ENCODE measurements at regions not wholly inside any gene's neighbourhood (a gene's known extent, or its start where the extent isn't known, plus 50 kb on each side); places are given as distances from the start of the nearest gene placed in this dataset.

DNA sequence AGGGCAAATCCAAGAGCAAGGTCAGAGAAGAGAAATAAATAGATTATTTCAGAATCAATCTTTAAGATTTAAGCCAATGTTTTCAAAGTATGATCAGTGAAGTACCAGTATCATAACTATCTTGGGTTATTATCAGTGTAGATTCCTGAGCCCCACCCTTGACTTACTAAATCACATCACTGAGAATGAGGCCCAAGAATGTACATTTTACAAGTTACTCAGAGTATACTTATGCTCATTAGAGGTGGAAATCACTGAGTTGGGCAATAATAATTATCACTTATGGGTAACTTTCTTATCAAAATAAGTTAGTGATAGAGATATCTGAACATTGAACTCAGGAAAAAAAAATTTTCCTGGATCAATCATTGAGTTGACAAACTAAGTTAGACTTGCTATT, 121.6 kb upstream of the NOCT start:
- no peaks in the 10 kb centered on the region for H3K9me3 ChIP-seq (ENCODE audit: severe bottlenecking)
- TF ChIP-seq, protein P1, sequence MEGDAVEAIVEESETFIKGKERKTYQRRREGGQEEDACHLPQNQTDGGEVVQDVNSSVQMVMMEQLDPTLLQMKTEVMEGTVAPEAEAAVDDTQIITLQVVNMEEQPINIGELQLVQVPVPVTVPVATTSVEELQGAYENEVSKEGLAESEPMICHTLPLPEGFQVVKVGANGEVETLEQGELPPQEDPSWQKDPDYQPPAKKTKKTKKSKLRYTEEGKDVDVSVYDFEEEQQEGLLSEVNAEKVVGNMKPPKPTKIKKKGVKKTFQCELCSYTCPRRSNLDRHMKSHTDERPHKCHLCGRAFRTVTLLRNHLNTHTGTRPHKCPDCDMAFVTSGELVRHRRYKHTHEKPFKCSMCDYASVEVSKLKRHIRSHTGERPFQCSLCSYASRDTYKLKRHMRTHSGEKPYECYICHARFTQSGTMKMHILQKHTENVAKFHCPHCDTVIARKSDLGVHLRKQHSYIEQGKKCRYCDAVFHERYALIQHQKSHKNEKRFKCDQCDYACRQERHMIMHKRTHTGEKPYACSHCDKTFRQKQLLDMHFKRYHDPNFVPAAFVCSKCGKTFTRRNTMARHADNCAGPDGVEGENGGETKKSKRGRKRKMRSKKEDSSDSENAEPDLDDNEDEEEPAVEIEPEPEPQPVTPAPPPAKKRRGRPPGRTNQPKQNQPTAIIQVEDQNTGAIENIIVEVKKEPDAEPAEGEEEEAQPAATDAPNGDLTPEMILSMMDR (IDR thresholded peaks at IDR 0.05; ENCODE audit: poor library complexity, severe bottlenecking), result no peak

DNA sequence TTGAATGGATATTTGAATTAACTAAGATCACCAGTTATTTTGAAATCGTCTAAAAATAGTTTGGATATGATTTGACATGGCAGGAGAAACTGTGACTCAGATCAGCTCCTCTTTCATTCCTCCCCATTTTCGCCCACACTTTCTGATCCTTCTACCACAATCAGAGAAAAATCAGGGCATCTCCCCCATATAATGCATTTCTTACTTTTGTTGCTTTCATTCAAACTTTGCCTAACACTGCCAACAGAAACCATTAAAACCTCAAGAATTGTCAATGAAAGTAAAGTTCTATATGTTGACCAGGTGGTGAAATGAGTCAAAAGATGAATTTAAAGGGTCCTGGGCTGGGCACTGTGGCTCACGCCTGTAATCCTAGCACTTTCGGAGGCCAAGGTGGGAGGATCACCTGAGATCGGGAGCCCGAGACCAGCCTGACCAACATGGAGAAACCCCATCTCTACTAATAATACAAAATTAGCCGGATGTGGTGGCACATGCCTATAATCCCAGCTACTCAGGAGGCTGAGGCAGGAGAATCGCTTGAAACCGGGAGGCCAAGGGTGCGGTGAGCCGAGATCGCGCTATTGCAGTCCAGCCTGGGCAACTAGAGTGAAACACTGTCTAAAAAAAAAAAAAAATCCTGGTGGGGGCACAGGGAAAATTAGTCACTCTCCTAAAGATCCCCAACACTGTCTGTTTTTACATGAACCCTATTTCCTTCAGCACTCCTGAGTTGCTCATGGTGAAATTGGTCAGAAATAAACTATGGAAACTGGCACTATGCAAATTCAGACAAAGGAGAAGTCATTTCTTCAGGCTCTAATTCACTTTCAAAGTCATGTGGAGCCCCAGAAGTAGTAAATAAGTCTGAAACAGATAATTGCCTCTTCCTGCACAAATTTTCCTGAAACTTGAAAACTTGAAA, 122.8 kb upstream of the NOCT start:
- TF ChIP-seq, protein P1 (IDR thresholded peaks at IDR 0.05; ENCODE audit: poor library complexity, severe bottlenecking), result no peak
- DNase-seq (ENCODE audit: low spot score), result no peak
- no peak overlapping the region for H3K27ac ChIP-seq (ENCODE audit: poor library complexity, severe bottlenecking)

More for the DNA sequence above, 121.6 kb upstream of the NOCT start:
- Histone ChIP-seq H3K27me3 (ENCODE audit: insufficient read depth, poor library complexity, severe bottlenecking) (no peaks in the 10 kb centered on the region), H3K27ac (ENCODE audit: poor library complexity, severe bottlenecking) (no peak overlapping the region), H3K4me1 (ENCODE audit: insufficient read depth, poor library complexity, severe bottlenecking) (peaks cover 5% of the 10 kb centered on the region), H3K36me3 (ENCODE audit: low read depth) (no peaks in the 10 kb centered on the region), H3K4me3 (ENCODE audit: severe bottlenecking) (no peak overlapping the region)
- no peak for DNase-seq (ENCODE audit: low spot score)
- ATAC-seq (ENCODE audit: low read depth), result no peak

DNA sequence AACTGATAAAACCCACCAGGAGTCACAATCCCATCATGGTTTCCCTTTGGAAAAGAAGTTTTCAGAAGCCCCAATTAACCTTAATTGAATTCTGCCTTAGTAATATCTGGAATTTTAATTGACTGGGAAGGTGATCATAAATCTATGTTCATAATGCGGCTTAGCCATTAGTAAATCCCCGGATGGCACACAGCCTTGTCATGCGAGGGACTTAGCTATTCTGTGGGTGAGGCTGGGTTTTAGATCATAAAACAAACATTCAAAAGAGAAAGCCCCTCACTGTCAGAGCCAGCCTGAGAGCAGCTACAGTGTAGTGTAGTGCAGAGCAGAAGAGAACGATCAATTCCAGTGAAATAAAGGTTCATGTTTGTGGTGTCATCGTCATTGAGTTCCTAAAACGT, 124.0 kb upstream of the NOCT start:
- Histone ChIP-seq H3K9me3 (ENCODE audit: severe bottlenecking) (no peaks in the 10 kb centered on the region), H3K4me3 (ENCODE audit: severe bottlenecking) (no peak overlapping the region), H3K4me1 (ENCODE audit: insufficient read depth, poor library complexity, severe bottlenecking) (no peaks in the 10 kb centered on the region), H3K27ac (ENCODE audit: poor library complexity, severe bottlenecking) (no peak overlapping the region), H3K27me3 (ENCODE audit: insufficient read depth, poor library complexity, severe bottlenecking) (no peaks in the 10 kb centered on the region), H3K36me3 (ENCODE audit: low read depth) (no peaks in the 10 kb centered on the region)
- ATAC-seq (ENCODE audit: low read depth) (no peak), DNase-seq (ENCODE audit: low spot score) (no peak)
- TF ChIP-seq, protein P1 (IDR thresholded peaks at IDR 0.05; ENCODE audit: poor library complexity, severe bottlenecking), result no peak

More for the DNA sequence above, 122.8 kb upstream of the NOCT start:
- no peaks in the 10 kb centered on the region for H3K27me3 ChIP-seq (ENCODE audit: insufficient read depth, poor library complexity, severe bottlenecking)
- no peaks in the 10 kb centered on the region for H3K4me1 ChIP-seq (ENCODE audit: insufficient read depth, poor library complexity, severe bottlenecking)
- no peaks in the 10 kb centered on the region for H3K9me3 ChIP-seq (ENCODE audit: severe bottlenecking)
- H3K36me3 ChIP-seq (ENCODE audit: low read depth), result no peaks in the 10 kb centered on the region
- no peak overlapping the region for H3K4me3 ChIP-seq (ENCODE audit: severe bottlenecking)
- ATAC-seq (ENCODE audit: low read depth), result no peak

DNA sequence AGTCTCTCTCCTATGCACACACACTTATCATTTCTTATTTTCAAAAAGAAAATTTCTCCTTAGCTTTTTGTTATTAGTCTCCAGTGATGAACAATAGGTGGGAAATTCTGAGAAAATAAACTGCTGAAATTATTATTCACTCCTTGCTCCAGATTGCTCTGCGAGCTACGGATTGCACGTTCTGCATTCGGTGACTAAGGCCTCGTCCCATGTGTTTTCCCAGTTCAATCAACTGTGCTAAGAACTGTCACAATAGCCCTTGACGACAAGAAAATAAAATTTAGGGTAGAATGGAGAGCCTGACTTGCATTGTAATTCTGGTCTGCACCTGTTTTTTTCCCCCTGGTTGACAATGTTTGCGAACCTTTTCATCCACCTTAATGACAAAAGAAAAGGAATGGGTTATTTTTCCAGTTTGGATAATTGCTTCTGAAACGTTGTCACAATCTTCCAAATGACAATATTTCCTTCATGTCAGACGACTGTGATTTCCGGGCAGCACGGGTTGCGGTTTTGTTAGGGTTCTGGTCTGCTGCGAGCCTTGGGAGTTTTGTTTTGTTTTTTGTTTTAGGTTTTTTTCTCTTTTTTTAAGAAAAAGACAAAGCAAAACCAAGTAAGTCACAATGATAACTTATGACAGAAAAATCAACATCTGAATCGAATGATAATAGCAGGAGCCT, 124.5 kb upstream of the NOCT start:
- H3K36me3 ChIP-seq (ENCODE audit: low read depth), result no peaks in the 10 kb centered on the region
- ATAC-seq (ENCODE audit: low read depth) (no peak), DNase-seq (ENCODE audit: low spot score) (no peak)
- H3K9me3 ChIP-seq (ENCODE audit: severe bottlenecking), result no peaks in the 10 kb centered on the region
- H3K27me3 ChIP-seq (ENCODE audit: insufficient read depth, poor library complexity, severe bottlenecking), result no peaks in the 10 kb centered on the region
- TF ChIP-seq, protein P1 (IDR thresholded peaks at IDR 0.05; ENCODE audit: poor library complexity, severe bottlenecking), result no peak
- no peak overlapping the region for H3K27ac ChIP-seq (ENCODE audit: poor library complexity, severe bottlenecking)
- H3K4me3 ChIP-seq (ENCODE audit: severe bottlenecking), result no peak overlapping the region
- no peaks in the 10 kb centered on the region for H3K4me1 ChIP-seq (ENCODE audit: insufficient read depth, poor library complexity, severe bottlenecking)
